Glomerular visceral epithelial cell (primary cell): ENCODE measurements at regions not wholly inside any gene's neighbourhood (a gene's known extent, or its start where the extent isn't known, plus 50 kb on each side); places are given as distances from the start of the nearest gene placed in this dataset.
A peak's percentile ranks its signal among the peaks of the same experiment; 100 is the strongest.

ENCODE experiments used
- DNase-seq: peaks from one replicate; pipeline ENCODE4 v3.0.0-alpha.2; 2016; ENCODE audit errors: extremely low spot score

DNA sequence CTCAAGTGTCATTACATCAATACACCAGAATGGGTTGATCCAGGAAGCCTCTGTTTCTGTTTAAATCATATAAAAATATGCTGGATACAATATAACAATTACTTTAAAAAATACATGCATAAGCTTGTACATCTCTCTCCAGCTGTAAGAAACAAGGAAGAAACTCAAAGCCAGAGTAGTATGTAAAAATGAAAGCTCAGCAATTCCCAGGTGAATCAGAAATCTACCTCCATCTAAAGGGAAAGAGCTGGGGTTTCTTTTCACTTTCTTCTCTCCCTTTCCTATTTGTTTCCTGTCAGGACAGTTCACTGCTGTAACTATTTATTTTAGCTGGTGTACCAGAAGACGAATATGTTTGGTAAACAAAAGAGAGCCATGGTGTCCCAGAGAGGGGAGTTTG is 301.0 kb upstream of the C1orf87 start:
- no peak for DNase-seq

DNA sequence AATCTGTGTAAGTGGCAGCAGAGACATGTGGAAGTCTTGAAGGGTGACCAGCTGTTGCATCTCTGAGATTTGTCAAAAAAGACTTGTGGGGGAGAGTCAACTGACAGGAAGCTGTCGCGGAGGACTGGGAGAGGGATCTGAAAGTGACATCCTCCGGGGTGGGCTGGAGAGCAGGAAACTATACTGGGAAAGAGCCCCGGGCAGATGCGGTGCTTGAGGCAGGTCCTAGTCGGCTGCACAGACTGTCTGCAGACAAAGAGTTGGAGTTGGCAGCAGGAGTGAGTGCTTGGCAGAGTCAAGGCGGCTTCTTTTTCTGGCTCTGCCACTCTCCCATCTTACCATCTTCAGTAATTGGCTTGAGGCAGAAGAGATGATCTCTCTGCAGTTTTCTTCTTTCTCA is 294.0 kb upstream of the C1orf87 start:
- DNase-seq = no peak

- no peak for DNase-seq
Measured at GRCh38 chr1:60359431-60359830, 285.9 kb upstream of the C1orf87 start.

DNA sequence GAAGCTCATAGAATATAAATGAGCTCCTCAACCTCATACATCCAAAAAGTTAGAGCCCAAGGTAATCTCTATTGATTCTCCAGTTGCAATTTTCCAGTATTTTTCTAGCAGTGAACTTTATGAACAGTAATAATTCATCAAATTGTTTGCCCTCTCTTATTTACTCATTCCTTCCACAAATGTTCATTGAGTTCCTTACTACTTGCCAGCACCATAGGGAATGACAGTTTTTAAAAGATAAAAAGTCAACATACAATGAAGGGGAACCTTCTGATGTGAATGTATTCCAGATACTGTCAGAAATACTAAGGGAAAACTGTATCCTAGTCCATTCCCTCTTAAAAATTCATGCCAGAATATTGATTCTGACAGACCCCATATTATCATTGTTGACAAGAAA is 277.0 kb upstream of the C1orf87 start:
- no peak for DNase-seq

DNA sequence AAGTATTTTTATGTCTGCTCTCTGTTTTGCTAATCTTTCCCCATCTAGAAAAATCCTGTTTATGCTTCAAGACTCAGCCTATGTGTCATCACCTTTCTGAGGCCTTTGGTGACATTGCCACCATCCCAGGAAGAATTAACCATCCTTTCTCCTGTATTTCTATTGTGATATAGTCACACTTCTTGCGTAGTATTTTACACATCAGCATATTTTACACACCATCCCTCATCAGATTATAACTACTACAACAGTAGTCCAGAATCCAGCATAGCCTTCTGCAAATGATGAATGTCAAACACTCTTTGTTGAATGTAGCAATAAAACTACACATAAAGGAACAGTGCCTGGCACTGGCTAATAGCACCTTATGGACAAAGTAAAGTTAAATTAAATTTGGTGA is 275.3 kb upstream of the C1orf87 start:
- no peak for DNase-seq

GRCh38 chr1:60345621-60346020 is 272.1 kb upstream of the C1orf87 start:
- DNase-seq = no peak

GRCh38 chr1:60345049-60345448 is 271.5 kb upstream of the C1orf87 start:
- no peak for DNase-seq

DNA sequence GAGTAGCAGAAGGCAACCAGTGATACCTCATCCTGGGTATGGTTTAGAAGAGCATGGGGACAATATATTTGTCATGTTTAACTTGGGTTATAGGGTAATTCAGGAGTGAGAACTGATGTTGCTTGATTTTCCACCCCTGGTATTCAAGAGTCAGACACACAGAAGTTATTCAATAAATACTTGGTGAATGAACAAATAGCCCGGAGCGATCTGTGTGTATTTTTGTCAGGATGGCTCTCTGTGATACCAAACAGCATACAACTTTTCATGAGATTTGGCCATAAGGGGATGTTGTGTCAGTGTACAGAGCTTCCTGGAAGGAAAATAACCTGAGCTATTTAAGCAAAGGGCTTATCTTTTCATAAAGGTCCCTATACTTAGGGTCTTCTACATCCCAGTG is 270.2 kb upstream of the C1orf87 start:
- DNase-seq = no peak

GRCh38 chr1:60342569-60342968 is 269.0 kb upstream of the C1orf87 start:
- no peak for DNase-seq

DNA sequence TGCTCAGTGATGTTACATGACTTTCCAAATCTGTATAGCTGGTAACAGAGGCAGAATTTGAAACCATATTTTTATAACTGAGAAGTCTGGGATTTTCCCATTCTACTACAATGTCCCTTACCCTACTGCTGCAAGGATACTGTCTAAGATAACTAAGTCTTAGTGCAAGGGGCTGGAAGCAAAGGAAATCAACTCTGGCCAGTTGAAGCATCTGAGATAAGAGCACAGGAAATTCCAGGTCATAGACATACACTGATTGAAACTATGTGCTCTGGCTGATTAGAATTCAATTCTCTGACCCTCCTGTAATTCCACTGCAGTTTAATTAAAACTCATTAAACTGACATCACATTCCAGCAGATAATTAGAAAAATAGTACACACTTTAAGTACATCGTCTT is 267.7 kb upstream of the C1orf87 start:
- no peak for DNase-seq

DNA sequence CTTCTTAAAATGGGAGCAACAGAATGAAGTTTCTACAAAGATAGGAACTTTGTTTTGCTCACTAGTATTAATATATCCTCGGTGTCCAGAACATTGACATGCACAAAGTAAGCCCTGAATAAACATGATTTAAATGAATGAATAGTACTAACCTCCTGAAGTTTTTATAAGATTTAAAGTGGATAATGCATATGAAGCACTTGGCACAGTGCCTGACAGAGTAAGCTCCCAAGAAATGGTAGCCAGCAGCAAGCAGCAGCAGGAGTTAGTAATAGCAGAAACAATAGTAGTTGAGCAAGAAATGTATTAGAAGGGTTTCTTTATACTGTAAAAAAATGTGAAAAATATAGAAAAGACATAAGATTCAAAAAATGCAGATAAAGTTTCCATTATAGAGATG is 258.1 kb upstream of the C1orf87 start:
- DNase-seq = no peak

DNA sequence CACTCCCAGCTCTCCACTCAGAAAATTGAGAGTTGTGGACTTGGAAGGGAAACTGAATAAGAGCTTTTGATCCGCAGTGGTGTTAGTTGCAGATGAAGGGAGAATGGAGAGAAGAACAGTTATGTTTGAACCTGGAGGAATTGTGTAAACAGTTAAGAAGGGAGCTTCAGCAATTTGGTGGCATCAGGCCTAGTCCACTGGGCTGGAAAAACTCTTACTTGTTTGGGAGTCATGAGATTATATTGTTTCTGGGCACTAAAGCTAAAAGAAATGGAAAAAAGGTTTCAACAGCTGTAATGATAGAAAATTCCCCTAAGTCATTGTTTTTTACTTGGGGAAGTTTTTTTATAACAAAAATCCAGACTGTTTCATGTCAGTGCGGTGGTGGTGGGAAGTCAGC is 256.1 kb upstream of the C1orf87 start:
- no peak for DNase-seq

- DNase-seq = no peak
Measured at GRCh38 chr1:60311838-60312237, 238.3 kb upstream of the C1orf87 start.

DNA sequence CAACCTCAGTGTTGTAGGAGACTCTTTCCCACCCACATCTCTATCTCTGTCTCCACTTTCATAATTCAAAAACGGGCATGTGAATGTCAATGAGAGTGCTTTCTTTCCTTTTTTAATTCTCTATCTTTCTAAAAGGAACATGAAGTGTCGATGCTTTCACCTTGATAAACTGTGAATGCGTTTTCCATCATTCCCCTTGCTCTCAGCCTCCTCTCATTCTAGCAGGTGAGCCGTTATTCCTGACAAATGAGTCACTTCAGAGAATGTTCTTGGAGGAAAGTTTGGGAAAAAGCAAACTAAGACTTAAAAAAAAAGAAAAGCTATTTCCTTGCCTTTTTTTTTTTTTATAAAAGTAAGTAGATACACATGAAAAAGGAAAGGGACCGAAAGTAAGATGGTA is 226.0 kb upstream of the C1orf87 start:
- DNase-seq = no peak

DNA sequence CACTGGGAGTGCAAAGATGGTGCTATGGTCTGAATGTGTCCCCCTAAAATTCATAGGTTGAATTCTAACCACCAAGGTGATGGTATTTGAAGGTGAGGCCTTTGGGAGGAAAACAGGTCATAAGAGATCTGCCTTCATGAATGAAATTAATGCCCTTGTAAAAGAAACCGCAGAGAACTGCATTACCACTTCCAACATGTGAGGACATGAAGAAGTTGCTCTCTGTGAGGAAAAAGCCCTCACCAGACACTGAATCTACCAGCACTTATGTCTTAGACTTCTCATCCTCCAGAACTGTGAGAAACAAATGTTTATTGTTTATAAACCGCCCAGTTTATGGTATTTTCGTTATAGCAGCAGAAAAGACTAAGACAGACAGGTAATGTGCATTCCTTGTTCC is 224.7 kb upstream of the C1orf87 start:
- no peak for DNase-seq

GRCh38 chr1:60296794-60297193 is 223.2 kb upstream of the C1orf87 start:
- no peak for DNase-seq

DNA sequence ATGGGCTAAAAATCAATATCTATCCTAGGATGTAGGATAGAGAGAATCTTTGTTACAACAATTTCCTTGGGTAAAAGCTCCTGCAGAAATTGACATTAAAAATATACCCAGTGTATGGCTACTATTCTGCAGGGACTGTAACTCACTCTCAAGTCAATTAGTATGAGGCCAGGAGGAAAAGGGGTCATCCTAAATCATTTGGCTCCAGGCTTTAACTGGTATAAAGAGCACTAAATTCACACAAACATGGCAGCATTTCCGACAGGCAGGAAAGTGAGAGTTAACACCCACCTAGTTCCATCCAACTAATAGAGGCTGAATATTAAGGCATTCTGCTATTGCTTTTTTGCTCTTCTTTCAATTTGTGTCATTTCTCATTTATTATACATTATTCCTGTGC is 218.6 kb upstream of the C1orf87 start:
- DNase-seq = no peak

- DNase-seq = no peak
Measured at GRCh38 chr1:60290393-60290792, 216.8 kb upstream of the C1orf87 start.

DNA sequence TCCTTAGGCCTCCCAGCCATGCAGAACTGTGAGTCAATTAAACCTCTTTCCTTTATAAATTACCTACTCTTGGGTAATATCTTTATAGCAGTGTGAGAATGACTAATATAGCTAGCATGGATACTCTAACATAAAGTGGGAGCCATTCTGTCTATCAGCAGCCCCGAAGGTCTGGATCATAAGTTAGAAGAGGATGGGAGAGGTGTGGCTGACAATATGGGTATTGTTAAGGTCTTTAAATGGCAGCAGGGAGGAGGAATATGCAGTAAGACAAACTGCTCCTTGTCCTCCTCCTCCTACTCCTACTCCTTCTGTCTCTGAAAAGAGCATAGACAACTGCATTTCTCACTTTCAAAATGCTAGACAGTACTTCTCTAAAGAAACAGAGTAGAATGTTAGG is 214.0 kb upstream of the C1orf87 start:
- no peak for DNase-seq

GRCh38 chr1:60283690-60284089 is 210.1 kb upstream of the C1orf87 start:
- DNase-seq = no peak

GRCh38 chr1:60281360-60281932 is 207.9 kb upstream of the C1orf87 start:
- peak; percentile 10 for DNase-seq

GRCh38 chr1:60280819-60281218 is 207.2 kb upstream of the C1orf87 start:
- DNase-seq = no peak

DNA sequence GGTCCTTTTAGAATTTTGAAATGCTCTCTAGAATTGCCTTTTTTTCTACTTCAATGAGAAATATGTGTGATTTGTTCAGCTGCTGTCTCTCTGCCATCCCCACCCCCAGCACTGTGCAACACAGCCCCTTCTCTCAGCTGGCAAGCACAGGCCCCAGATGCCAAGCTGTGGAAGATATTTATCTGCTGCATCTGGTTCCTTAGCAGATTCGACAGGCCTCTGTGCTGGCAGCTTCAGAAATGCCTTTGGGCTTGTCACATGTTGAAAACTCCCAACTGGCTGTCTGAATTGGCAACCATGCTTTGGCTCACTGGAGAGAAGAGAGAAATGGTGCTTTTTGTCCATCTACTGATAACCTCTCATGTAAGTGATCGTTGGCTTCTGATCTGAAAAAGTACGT is 206.7 kb upstream of the C1orf87 start:
- DNase-seq = no peak

GRCh38 chr1:60279798-60280197 is 206.2 kb upstream of the C1orf87 start:
- no peak for DNase-seq

DNA sequence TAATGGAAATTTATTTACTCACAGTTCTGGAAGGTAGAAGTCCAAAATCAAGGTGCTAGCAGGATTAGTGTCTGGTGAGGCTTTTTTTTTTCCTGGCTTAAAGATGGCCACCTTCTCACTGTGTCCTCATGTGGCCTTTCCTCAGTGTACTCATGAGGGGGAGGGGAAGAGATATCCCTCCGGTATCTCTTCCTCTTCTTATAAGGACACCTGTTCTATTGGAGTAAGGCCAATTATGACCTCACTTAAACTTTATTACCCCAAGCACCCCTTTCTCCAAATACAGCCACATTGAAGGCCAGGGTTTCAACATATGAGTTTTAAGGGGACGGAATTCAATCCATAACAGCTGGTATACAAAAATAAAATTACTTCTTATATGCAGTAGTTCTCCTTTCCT is 203.7 kb upstream of the C1orf87 start:
- no peak for DNase-seq
